Thoracic aorta (tissue), 2 donors: ENCODE measurements at regions not wholly inside any gene's neighbourhood (a gene's known extent, or its start where the extent isn't known, plus 50 kb on each side); places are given as distances from the start of the nearest gene placed in this dataset.

ENCODE experiments used
- ATAC-seq: fragments of 150-250 bp; one replicate; pipeline ENCODE4 v1.8.0; 2017; ENCODE audit warnings: low read depth; ENCODE audit not compliant: insufficient number of reproducible peaks, low FRiP score
- DNase-seq: peaks from one replicate; pipeline ENCODE4 v3.0.0-alpha.2; 2020; ENCODE audit warnings: low spot score
- H3K27ac ChIP-seq, 2 donors: fragments of 200-600 bp; sonication (generic); 1 replicate in 1 of 2; 2 replicates in 1 of 2; pipeline ENCODE4 v1.5.1; 2016; ENCODE audit warnings: mild to moderate bottlenecking in 2 of 2, moderate library complexity in 2 of 2
- H3K27me3 ChIP-seq: fragments of 200-600 bp; sonication (generic); replicated peaks from 2 replicates; pipeline ENCODE4 v1.6.0; 2016; ENCODE audit warnings: mild to moderate bottlenecking; ENCODE audit not compliant: insufficient read depth
- H3K36me3 ChIP-seq: fragments of 200-600 bp; sonication (generic); one replicate; pipeline ENCODE4 v1.5.1; 2016
- H3K4me1 ChIP-seq, 2 donors: fragments of 200-600 bp; sonication (generic); 1 replicate in 1 of 2; 2 replicates in 1 of 2; pipeline versions ENCODE4 v1.5.1 to v1.6.0; 2016; ENCODE audit warnings: low read depth in 2 of 2, mild to moderate bottlenecking in 1 of 2; ENCODE audit not compliant: control insufficient read depth in 1 of 2
- H3K4me3 ChIP-seq: fragments of 200-600 bp; sonication (generic); 2 replicates; pipeline ENCODE4 v1.5.1; 2016; ENCODE audit warnings: mild to moderate bottlenecking
- H3K9me3 ChIP-seq: fragments of 200-600 bp; sonication (generic); 2 replicates; pipeline ENCODE4 v1.5.1; 2016
- CTCF ChIP-seq: fragments of 200-600 bp; sonication (generic); IDR thresholded peaks from one replicate; pipeline ENCODE4 v1.5.1; 2019; ENCODE audit warnings: antibody characterized with exemption

GRCh38 chr2:120785228-120785966 lies 49.7 kb downstream of the GLI2 start:
- TF ChIP-seq CTCF: no peak
- ATAC-seq: no peak
- no peaks in the 10 kb centered on the region for H3K36me3 ChIP-seq

GRCh38 chr2:120786038-120786960 lies 50.6 kb downstream of the GLI2 start:
- Histone ChIP-seq H3K4me1 (peaks cover 0 to 14% of the 10 kb centered on the region in 2 donors), H3K4me3 (no peak overlapping the region), H3K9me3 (no peaks in the 10 kb centered on the region), H3K27ac (no peak overlapping the region), H3K27me3 (no peaks in the 10 kb centered on the region), H3K36me3 (no peaks in the 10 kb centered on the region)
- TF ChIP-seq CTCF: no peak
- DNase-seq (no peak), ATAC-seq (no peak)

More at GRCh38 chr2:120785228-120785966, 49.7 kb downstream of the GLI2 start:
- Histone ChIP-seq H3K27me3 (no peaks in the 10 kb centered on the region), H3K9me3 (no peaks in the 10 kb centered on the region), H3K27ac (no peak overlapping the region), H3K4me1 (peaks cover 0 to 14% of the 10 kb centered on the region in 2 donors), H3K4me3 (no peak overlapping the region)
- DNase-seq: no peak

- Histone ChIP-seq H3K27ac (no peak overlapping the region), H3K4me1 (peaks cover 0 to 14% of the 10 kb centered on the region in 2 donors), H3K4me3 (no peak overlapping the region), H3K9me3 (no peaks in the 10 kb centered on the region), H3K36me3 (no peaks in the 10 kb centered on the region), H3K27me3 (no peaks in the 10 kb centered on the region)
- ATAC-seq (no peak), DNase-seq (no peak)
- no peak for TF ChIP-seq CTCF
Observed at GRCh38 chr2:120787111-120787821, 51.6 kb downstream of the GLI2 start.

GRCh38 chr2:120787822-120788700 lies 52.4 kb downstream of the GLI2 start:
- no peaks in the 10 kb centered on the region for H3K9me3 ChIP-seq
- H3K4me1 ChIP-seq: peaks cover 0 to 8% of the 10 kb centered on the region in 2 donors
- TF ChIP-seq CTCF: no peak
- no peak overlapping the region for H3K4me3 ChIP-seq
- no peak for DNase-seq
- no peak overlapping the region for H3K27ac ChIP-seq
- no peaks in the 10 kb centered on the region for H3K27me3 ChIP-seq
- H3K36me3 ChIP-seq: no peaks in the 10 kb centered on the region
- no peak for ATAC-seq
